ENCODE measurements at regions not wholly inside any gene's neighbourhood (a gene's known extent, or its start where the extent isn't known, plus 50 kb on each side); places are given as distances from the start of the nearest gene placed in this dataset.

GRCh38 chr4:17336524-17336961, 175.3 kb downstream of the QDPR start:
- DNase-seq (ENCODE audit: low spot score): peak; percentile 25

DNA sequence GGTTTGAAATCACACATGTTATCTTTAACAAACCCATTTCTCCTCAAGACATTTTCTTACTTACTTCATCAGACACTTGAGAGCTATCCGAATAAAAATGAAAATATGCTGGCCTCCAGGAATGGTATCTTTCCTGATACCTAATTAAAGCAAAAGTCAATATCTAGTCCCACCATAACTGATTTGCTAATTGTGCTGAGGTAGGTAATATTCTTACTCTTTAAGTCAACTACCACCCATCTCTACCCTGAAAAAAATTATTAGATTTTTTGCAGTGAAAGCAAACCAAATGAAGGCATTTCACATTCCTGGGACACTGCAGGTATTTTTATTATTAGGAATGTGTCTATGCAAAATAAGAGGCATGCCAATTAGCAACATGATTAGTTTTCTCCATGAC, 175.8 kb downstream of the QDPR start:
- DNase-seq (ENCODE audit: low spot score): no peak

GRCh38 chr4:17335371-17335770, 176.5 kb downstream of the QDPR start:
- DNase-seq (ENCODE audit: low spot score): no peak

DNA sequence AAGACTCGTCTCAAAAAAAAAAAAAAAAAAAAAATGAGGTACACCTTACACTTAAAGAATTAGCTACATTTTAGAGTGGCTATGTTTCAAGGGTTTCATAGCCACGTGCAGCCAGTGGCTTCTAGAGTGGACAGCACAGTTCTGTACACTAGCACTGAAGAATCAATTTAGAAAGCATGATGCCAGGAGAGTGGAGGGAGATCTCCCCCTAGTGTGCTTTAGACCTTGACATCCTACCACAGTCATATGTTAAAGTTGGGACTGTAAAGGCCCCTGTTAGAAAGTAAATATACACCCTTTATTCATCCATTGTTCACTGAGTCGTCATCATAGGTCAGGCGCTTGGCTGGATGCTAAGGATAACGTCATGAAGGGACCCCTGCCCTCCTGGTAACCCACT, 179.4 kb downstream of the QDPR start:
- no peak for DNase-seq (ENCODE audit: low spot score)

DNA sequence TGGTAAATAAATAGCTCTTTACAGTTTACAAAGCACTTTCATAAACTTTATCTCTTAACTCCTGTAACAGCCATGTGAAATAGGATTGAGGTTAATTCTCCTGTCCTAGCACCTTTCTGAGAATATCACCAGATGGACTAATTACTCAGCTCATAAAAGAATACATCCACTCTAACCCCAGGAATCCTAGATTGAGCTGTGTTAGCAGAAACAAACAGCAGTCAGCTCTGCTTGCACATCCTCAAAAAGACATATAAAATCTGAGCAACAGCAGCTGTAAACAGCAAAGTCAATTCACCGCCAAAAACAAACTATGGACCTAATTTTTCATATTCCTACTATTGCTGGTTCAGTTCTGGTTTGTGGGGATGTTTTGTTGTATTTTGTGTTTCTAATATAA, 182.8 kb downstream of the QDPR start:
- DNase-seq (ENCODE audit: low spot score): no peak

DNA sequence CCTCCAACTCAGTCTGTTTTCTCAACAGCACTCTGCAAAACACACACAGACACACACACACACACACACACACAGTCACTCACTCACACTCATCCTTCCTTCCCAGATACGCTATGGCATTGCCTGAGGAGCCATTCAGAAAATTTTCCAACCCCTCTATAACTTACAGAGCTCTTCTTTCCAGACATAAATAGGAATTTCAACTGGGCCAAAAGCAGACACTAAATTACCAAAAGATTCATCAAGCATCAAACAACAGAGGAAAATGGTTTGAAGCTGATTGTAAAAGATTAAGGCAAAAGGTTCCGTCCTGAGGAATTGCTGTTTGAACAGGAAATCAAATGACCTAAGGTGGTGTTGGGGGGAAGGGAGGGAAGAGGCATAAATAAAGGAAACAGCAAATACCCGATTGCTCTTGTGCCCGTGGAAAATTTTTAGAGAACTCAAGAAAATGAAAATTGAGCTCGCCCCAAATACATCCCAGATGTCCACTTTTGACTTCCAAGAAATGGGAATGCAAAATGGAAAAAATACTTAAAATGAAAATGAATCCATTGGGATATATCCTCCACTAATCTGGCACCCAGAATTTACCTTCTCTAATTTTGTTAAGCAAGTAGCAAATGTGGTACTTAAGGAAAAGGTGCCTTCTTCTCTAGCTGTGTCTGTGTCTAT, 183.6 kb downstream of the QDPR start:
- DNase-seq (ENCODE audit: low spot score): no peak

DNA sequence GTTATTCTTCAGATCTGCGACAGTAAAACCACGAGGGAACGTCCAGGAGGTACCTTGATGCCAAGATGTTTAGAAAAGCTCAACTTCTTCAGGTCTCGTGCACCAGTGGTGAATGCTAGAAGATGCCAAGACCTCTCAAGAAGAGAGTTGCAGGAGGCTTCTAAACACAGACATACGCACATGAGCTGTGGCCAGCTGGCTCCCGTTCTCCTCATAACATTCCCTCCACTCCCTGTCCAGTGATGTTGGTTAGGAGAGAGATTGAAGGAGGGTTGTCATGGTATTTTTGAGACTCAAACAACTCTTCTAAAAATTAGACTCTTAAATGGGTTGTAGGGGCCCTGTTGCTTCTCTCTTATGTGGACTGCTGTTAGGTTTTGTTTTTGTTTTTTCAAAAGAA, 184.3 kb downstream of the QDPR start:
- DNase-seq (ENCODE audit: low spot score): no peak

- no peak for DNase-seq (ENCODE audit: low spot score)
Measured at GRCh38 chr4:17326756-17327155, 185.1 kb downstream of the QDPR start.

DNA sequence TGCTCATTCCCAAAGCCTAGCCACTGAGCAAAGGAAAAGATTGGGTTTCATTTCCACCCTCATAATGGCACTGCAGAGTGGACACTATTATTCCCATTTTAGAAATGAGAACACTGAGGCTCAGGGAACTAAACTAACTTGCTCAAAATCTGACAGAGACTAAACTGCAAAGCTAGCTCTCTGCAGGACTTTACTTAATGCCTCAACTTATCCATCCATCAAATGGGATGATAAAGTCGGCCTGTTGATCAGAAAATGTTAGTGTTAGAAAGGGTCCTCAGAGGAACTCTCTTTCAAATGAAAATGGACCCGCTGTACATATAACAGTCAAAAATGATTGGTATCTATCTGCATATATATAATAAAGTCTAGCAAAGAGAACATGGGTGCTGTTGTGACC, 186.8 kb downstream of the QDPR start:
- DNase-seq (ENCODE audit: low spot score): no peak

DNA sequence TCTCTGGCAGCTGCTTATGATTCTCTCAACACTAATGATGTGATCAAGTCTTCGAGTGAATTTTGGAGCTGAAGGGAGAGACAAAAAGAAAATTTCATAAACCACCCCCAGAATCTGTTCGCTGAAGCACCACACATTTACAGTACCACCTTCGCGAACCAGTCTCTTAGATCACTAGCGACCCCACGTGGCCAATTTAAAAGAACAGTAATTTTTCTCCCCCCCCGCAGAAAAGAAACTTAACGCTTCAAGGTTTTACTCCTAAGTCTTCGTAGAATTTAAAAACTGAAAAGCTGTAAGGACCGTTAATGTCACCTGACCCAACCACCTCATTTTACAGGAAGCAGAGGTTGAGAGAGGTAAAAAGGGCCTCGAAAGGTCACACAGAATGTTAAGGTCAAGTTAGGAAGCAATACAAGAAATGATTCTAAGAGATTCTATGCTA, 187.5 kb downstream of the QDPR start:
- no peak for DNase-seq (ENCODE audit: low spot score)

DNA sequence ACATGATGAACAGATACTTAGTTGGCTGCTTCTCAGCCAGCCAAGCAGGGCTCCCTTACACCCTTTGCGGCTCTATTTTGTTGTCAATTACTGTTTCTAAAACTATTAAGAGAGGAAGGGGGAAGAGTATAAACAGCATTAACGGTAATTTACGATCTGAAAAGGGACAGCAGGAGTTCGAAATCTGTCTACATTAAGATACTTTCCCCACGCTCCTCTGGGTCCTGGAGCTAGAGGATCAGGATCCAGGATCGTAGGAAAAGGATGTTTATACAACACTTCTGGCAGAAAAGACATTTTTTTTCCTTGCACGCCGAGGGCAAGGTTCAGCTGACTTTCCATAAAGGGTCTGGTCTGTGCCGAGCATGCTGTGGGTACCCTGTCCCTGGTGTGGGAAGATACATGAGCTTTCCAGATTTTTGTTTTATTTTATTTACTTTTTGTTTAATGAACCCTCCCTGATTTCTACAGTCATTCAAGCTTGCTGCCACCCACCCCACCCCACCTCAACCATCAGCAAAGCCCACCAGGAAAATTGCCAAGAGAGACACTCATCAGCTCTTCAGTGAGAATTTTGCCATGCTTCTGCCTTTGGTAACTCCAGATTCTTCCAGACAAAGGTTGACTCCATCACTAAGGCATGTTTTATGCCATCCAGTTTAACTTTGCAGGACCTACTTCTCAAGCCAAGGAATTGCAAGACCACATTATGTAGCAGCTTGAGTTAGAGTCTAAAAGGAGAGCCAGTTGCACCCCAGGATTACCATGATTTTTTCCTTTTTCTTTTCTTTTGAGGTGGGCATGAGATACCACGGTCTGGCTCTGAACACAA, 188.1 kb downstream of the QDPR start:
- DNase-seq (ENCODE audit: low spot score): no peak

DNA sequence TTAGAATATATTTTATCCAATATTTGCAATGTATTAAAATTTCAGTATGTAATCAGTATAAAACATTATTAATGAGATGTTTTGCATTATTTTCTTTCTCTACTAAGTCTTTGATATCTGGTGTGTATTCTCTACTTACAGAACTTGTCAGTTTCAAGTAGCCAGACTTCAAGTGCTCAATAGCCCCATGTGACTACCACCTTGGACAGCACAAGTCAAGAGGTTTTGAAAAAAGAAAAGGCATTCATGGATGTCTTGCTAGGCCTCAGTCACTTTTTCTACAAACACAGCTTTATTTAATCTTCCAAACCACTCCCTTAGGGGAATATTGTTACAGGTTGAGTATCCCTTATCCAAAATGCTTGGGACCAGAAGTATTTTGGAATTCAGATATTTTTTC, 189.4 kb downstream of the QDPR start:
- no peak for DNase-seq (ENCODE audit: low spot score)

GRCh38 chr4:17320046-17320445, 191.8 kb downstream of the QDPR start:
- DNase-seq (ENCODE audit: low spot score): no peak

GRCh38 chr4:17317526-17317925, 194.4 kb downstream of the QDPR start:
- no peak for DNase-seq (ENCODE audit: low spot score)

- no peak for DNase-seq (ENCODE audit: low spot score)
Measured at GRCh38 chr4:17316566-17316965, 195.3 kb downstream of the QDPR start.

DNA sequence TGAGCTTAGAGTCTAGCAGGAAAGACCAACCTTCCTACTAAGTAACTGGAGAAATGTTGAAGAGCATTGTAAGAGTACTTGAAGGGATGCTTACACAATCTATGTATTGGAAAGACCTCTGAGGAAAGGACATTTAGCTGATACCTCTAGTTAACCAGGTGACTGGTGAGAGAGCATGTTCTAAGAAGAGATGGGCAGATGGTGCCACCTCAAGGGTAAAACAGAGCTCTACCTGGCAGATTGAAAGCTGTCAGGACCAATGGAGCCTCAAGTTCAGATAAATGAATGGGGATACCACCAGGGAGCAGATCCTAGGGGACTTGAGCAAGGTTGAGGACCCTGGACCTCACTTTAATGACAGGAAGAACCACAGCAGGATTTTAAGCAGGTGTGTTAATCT, 196.4 kb downstream of the QDPR start:
- DNase-seq (ENCODE audit: low spot score): no peak

DNA sequence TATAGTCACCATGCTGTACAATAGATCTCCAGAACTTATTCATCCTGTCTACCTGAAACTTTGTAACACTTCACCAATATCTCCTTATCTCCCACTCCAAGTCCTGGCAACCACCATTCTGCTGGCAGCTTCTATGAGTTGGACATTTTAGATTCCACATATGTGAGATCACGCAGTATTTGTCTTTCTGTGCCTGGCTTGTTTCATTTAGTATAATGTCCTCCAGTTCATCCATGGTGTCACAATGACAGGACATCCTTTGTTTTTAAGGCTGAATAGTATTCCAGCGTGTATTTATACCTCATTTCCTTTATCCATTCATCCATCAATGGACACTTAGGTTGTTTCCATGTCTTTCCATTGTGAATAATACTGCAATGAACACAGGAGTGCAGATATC, 198.7 kb downstream of the QDPR start:
- no peak for DNase-seq (ENCODE audit: low spot score)

GRCh38 chr4:17310269-17310652, 201.6 kb downstream of the QDPR start:
- no peak for DNase-seq (ENCODE audit: low spot score)

- no peak for DNase-seq (ENCODE audit: low spot score)
Measured at GRCh38 chr4:17309567-17310268, 202.2 kb downstream of the QDPR start.

GRCh38 chr4:17301869-17302268, 210.0 kb downstream of the QDPR start:
- no peak for DNase-seq (ENCODE audit: low spot score)

GRCh38 chr4:17301266-17301665, 210.6 kb downstream of the QDPR start:
- no peak for DNase-seq (ENCODE audit: low spot score)

- DNase-seq (ENCODE audit: low spot score): no peak
Measured at GRCh38 chr4:17296921-17297890, 214.7 kb downstream of the QDPR start.

Data from RKO (cell line).